GM12873 (cell line): ENCODE measurements at regions not wholly inside any gene's neighbourhood (a gene's known extent, or its start where the extent isn't known, plus 50 kb on each side); places are given as distances from the start of the nearest gene placed in this dataset.

Source experiments
- TF ChIP-seq, protein P1 (sequence below): IDR thresholded peaks from 2 replicates; pipeline ENCODE4 v1.5.1; 2012; ENCODE audit warnings: low read depth, mild to moderate bottlenecking, moderate library complexity, low read length, control low read depth; ENCODE audit not compliant: insufficient read depth; ENCODE audit errors: missing control alignments

DNA sequence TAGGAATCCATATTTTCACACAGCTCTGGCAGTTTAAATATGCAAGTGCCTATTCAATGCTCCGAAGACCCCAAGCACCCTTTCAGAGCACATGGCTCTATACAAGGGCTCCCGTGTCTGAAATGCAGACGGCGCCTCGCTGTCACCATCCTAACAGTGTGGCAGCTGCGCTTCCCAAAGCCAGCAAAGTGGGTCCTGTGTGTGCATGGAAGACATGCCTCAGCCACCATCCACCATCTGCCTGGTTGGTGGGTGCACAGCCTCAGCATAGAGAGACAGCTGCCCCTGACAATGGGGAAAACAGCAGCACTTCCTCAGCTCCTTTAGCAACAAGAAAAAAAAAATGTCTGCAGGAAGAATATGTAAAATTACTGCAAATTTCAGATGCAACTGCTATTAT lies 218.1 kb downstream of the SP3 start:
- TF ChIP-seq, protein P1, sequence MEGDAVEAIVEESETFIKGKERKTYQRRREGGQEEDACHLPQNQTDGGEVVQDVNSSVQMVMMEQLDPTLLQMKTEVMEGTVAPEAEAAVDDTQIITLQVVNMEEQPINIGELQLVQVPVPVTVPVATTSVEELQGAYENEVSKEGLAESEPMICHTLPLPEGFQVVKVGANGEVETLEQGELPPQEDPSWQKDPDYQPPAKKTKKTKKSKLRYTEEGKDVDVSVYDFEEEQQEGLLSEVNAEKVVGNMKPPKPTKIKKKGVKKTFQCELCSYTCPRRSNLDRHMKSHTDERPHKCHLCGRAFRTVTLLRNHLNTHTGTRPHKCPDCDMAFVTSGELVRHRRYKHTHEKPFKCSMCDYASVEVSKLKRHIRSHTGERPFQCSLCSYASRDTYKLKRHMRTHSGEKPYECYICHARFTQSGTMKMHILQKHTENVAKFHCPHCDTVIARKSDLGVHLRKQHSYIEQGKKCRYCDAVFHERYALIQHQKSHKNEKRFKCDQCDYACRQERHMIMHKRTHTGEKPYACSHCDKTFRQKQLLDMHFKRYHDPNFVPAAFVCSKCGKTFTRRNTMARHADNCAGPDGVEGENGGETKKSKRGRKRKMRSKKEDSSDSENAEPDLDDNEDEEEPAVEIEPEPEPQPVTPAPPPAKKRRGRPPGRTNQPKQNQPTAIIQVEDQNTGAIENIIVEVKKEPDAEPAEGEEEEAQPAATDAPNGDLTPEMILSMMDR: no peak

DNA sequence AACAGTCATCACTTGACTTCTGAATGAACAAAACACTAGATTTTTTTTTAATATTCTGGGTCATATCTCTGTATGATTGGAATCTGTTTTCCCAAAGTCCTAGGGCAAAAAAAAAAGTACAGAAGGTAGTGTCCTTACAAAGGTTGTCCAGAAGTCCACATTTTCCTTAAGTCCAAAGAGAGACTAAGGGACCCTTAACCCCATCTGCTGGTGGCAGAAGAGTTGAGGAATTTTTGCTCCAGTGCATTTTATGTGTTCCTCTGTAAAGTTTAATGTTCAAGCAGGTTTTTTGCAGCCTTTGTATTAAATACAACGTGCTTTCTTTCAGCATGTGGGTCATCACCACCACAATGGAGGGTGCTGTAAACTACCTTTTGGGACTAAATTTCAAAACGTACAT lies 215.9 kb downstream of the SP3 start:
- TF ChIP-seq, protein P1: no peak

DNA sequence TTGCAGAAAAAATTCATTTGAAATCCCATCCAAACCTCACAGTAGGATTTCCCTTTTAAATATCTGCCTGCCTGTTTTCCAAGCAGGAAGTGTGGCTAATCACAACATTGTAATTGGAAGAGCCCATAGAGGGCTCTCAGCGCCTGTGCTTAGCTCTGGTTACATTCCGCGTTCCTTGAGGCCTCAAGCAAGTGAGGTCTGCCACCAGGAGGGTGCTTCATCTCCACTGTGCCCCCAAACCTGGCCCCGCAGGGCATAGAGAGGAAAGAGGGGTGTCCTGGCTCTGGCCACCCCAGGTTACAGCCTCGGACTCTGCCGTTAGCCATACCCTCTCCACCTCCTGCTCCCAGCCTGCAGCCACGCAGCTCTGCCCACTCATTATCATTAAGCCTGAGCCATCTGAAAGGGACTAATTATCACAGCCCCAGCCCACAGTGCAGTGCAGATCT lies 214.8 kb downstream of the SP3 start:
- TF ChIP-seq, protein P1: no peak

DNA sequence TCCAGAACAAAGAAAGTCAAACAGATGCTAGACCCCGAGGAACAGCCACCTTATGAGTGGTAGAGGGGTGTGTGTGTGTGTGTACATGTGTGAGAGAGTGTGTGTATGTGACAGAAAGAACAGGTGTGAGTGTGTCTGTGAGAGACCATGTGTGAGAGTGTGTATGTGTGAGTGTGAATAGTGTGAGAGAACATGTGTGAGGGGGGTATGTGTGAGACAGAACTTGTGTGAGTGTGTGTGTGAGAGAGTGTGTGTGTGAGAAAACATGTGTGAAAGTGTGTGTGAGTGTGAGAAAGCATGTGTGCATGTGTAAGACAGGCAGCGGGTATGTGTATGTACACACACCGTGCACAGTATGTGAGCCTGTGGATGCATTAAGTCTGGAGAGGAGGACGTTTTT lies 214.3 kb downstream of the SP3 start:
- TF ChIP-seq, protein P1: no peak

DNA sequence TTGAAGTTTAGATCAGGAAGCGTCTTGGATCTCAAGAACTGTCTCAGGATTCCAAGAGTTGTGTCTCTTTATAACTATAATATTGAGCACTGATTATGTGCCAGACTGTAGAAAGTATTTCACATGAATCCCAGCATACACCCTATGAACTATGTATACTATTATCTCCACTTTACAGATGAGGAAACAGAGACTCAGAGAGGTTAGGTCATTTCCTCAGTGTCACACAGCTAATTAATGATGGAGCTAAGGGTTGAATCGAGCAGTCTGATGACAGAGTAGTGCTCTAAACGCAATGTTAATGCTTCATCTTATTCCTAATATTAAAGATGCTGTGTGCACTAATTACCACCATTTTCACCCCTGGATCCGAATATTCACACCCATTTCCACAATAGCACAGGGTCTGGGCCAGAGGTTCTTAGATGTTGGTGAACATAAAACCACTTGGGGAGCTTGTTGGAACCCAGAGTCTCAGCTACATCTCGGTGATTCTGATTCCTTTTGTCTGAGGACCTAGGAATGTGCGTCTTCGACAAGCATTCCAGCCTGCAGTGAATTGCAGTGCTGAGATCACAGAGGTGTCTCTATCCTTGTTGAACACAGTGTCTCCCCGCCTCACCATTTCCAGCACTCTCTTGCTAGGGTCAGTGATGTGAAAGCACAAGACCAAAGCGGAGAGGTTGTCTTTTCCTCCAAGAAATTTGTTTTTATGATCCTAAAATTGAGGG lies 213.8 kb downstream of the SP3 start:
- TF ChIP-seq, protein P1: no peak

DNA sequence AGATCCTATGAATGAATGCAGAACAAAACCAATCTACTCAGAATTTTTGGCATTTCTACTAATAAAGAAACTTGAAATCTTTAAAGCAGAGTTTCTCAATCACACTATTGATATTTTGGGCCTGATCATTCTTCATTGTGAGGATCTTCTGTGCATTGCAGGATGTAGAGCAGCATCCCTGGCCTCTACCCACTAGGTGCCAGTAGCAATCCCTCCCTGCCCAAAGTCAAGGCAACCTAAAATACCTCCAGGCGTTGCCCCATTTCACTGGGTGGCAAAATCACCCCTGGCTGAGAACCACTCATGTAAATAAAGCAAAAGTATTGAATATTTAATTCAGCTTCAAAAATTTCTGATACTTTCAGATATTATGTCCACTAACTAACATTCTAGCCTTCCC lies 213.0 kb downstream of the SP3 start:
- TF ChIP-seq, protein P1: peak; percentile 52

DNA sequence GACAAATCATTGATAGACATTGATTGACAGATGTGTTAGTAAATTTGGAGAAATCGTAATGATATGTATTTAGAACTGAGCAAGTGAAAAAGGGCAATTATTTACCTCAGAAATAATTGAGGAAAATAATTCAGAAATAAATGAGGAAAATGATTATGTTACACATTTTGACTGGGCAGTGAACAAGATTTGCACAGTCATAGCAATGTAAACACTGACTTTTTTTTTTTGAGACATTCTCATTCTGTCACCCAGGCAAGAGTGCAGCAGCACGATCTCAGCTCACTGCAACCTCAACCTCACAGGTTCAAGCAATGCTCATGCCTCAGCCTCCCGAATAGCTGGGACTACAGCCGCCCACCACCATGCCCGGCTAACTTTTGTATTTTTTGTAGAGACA lies 211.7 kb downstream of the SP3 start:
- TF ChIP-seq, protein P1: no peak
